ENCODE measurements at regions not wholly inside any gene's neighbourhood (a gene's known extent, or its start where the extent isn't known, plus 50 kb on each side); places are given as distances from the start of the nearest gene placed in this dataset.

DNA sequence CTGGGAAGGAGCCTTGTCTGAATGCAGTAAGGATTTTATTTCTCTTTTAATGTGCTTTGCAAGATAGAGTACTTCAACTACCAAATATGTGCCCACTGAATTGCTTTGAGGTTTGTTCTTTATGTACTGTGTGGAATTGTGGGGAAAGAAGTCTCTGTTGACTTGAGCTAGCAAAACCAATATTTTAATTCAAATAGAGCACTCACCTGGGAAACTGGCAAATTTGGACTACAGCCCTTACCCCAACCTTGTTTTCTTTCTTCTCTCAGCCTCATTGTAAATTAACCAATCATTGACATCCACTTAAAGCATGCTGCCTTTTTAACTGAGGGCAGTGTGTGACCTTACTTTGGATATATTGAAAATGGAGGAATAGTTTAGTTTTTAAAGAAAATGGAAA is 409.0 kb downstream of the SPATA31D1 start:
- no peak overlapping the region for H3K27ac Mint-ChIP-seq
- Histone ChIP-seq H3K79me2 (ENCODE audit: control insufficient read depth, insufficient read depth, low read length) (no peaks in the 10 kb centered on the region), H2AFZ (ENCODE audit: insufficient read depth, low read depth, low read length, poor library complexity, severe bottlenecking) (no peak overlapping the region), H3K4me1 (ENCODE audit: control insufficient read depth in 2 of 2, insufficient read depth in 2 of 2, low read length in 2 of 2) (no peaks in the 10 kb centered on the region), H3K36me3 (replicated peaks in 1 of 2; ENCODE audit: control extremely low read depth in 1 of 2, control insufficient read depth in 1 of 2, extremely low read depth in 1 of 2, insufficient read depth in 2 of 2, low read length in 1 of 2) (no peaks in the 10 kb centered on the region), H3K27ac (ENCODE audit: low read length in 2 of 2) (no peak overlapping the region), H3K27me3 (replicated peaks in 1 of 4; ENCODE audit: control extremely low read depth in 1 of 4, control insufficient read depth in 3 of 4, insufficient read depth in 4 of 4, low read length in 3 of 4) (peaks cover 0 to 2% (median 0%) of the 10 kb centered on the region in 4 experiments), H3K4me2 (replicated peaks; ENCODE audit: low read depth, low read length, poor library complexity, severe bottlenecking) (no peak overlapping the region), H3K4me3 (ENCODE audit: control extremely low read depth in 1 of 5, extremely low read depth in 1 of 5, insufficient read depth in 1 of 5, low read depth in 2 of 5, low read length in 4 of 5) (no peak overlapping the region), H4K20me1 (ENCODE audit: control insufficient read depth, insufficient read depth, low read length, poor library complexity, severe bottlenecking) (no peaks in the 10 kb centered on the region), H3K9ac (ENCODE audit: low read length) (no peak overlapping the region), H3K9me3 (ENCODE audit: control extremely low read depth in 1 of 3, control insufficient read depth in 2 of 3, insufficient read depth in 1 of 3, low read length in 2 of 3) (no peaks in the 10 kb centered on the region)
- POLR2A ChIA-PET, result no interaction called here
- no peak for TF ChIP-seq EZH2 (IDR thresholded peaks at IDR 0.05; ENCODE audit: borderline replicate concordance, insufficient read depth, low read depth, low read length, poor library complexity, severe bottlenecking)
- TF ChIP-seq, protein P1, sequence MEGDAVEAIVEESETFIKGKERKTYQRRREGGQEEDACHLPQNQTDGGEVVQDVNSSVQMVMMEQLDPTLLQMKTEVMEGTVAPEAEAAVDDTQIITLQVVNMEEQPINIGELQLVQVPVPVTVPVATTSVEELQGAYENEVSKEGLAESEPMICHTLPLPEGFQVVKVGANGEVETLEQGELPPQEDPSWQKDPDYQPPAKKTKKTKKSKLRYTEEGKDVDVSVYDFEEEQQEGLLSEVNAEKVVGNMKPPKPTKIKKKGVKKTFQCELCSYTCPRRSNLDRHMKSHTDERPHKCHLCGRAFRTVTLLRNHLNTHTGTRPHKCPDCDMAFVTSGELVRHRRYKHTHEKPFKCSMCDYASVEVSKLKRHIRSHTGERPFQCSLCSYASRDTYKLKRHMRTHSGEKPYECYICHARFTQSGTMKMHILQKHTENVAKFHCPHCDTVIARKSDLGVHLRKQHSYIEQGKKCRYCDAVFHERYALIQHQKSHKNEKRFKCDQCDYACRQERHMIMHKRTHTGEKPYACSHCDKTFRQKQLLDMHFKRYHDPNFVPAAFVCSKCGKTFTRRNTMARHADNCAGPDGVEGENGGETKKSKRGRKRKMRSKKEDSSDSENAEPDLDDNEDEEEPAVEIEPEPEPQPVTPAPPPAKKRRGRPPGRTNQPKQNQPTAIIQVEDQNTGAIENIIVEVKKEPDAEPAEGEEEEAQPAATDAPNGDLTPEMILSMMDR (IDR thresholded peaks at IDR 0.05), result no peak
- no peak overlapping the region for H3K4me3 Mint-ChIP-seq
- ATAC-seq (ENCODE audit: low read depth) (no peak), DNase-seq (no peak)
- CTCF ChIA-PET, result no interaction called here
- no peaks in the 10 kb centered on the region for H3K9me3 Mint-ChIP-seq (ENCODE audit: insufficient read depth)
- H3K4me1 Mint-ChIP-seq, result no peaks in the 10 kb centered on the region
- intact Hi-C loops (cut with micrococcal nuclease), result no loop called here
- no peaks in the 10 kb centered on the region for H3K27me3 Mint-ChIP-seq

DNA sequence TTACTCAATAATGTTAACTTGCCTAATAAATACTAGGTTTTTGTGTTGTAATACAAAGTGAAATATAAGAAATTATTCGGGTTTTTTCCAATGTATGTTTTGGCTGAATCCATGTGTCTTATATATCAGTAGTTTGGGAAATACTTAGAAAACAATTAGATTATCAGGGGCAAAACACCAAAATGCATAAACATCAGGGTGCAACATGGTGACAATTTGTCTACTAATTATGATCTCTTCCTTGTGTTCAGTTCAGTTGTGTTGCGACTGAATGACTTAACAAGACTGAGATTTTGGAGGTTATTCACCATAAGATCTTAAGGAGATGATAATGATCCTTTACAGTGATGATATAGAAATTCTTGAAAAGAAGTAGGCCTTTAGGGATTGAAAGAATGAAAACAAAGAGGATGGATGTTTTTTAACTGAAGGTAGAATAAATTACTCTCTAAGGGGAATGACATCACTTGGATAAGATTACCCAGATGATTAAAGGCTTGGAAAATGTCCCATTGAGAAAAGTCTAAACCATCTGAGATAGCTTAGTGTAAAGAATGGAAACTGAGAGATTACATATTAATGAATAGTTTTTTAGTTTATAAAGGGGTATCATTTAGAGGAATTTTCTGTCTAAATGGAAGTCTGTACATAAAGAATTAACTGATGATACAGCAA is 415.8 kb downstream of the SPATA31D1 start:
- H3K27me3 Mint-ChIP-seq, result peaks cover 4% of the 10 kb centered on the region
- ChIA-PET POLR2A (no interaction called here), CTCF (no interaction called here)
- intact Hi-C loops (cut with micrococcal nuclease), result no loop called here
- WGBS (ENCODE audit: insufficient coverage), result no CpG with 5 or more reads among the region's 2 CpGs
- Histone ChIP-seq H3K27ac (ENCODE audit: low read length in 2 of 2) (no peak overlapping the region), H3K9ac (ENCODE audit: low read length) (no peak overlapping the region), H3K36me3 (replicated peaks in 1 of 2; ENCODE audit: control extremely low read depth in 1 of 2, control insufficient read depth in 1 of 2, extremely low read depth in 1 of 2, insufficient read depth in 2 of 2, low read length in 1 of 2) (no peaks in the 10 kb centered on the region), H3K27me3 (replicated peaks in 1 of 4; ENCODE audit: control extremely low read depth in 1 of 4, control insufficient read depth in 3 of 4, insufficient read depth in 4 of 4, low read length in 3 of 4) (no peaks in the 10 kb centered on the region), H3K4me1 (ENCODE audit: control insufficient read depth in 2 of 2, insufficient read depth in 2 of 2, low read length in 2 of 2) (no peaks in the 10 kb centered on the region), H4K20me1 (ENCODE audit: control insufficient read depth, insufficient read depth, low read length, poor library complexity, severe bottlenecking) (no peaks in the 10 kb centered on the region), H3K4me3 (ENCODE audit: control extremely low read depth in 1 of 5, extremely low read depth in 1 of 5, insufficient read depth in 1 of 5, low read depth in 2 of 5, low read length in 4 of 5) (no peak overlapping the region), H3K4me2 (replicated peaks; ENCODE audit: low read depth, low read length, poor library complexity, severe bottlenecking) (no peak overlapping the region), H2AFZ (ENCODE audit: insufficient read depth, low read depth, low read length, poor library complexity, severe bottlenecking) (no peak overlapping the region), H3K79me2 (ENCODE audit: control insufficient read depth, insufficient read depth, low read length) (no peaks in the 10 kb centered on the region), H3K9me3 (ENCODE audit: control extremely low read depth in 1 of 3, control insufficient read depth in 2 of 3, insufficient read depth in 1 of 3, low read length in 2 of 3) (no peaks in the 10 kb centered on the region)
- no peak for DNase-seq
- TF ChIP-seq, protein P1 (IDR thresholded peaks at IDR 0.05), result no peak
- no peaks in the 10 kb centered on the region for H3K9me3 Mint-ChIP-seq (ENCODE audit: insufficient read depth)
- no peak for ATAC-seq (ENCODE audit: low read depth)
- no peaks in the 10 kb centered on the region for H3K4me1 Mint-ChIP-seq
- no peak overlapping the region for H3K27ac Mint-ChIP-seq
- H3K4me3 Mint-ChIP-seq, result no peak overlapping the region
